Left renal pelvis (tissue), 4 donors: ENCODE measurements at regions not wholly inside any gene's neighbourhood (a gene's known extent, or its start where the extent isn't known, plus 50 kb on each side); places are given as distances from the start of the nearest gene placed in this dataset.

Source experiments
- DNase-seq, 4 donors: peaks; one replicate each; pipeline ENCODE4 v3.0.0-alpha.2; 2013; ENCODE audit warnings: low read depth in 4 of 4, low spot score in 3 of 4

- DNase-seq, result no peak
These were observed 81.4 kb downstream of the ZNF608 start for GRCh38 chr5:124665035-124665434.

GRCh38 chr5:124664287-124664686 lies 82.2 kb downstream of the ZNF608 start:
- DNase-seq, result no peak

GRCh38 chr5:124663101-124663506 lies 83.3 kb downstream of the ZNF608 start:
- no peak for DNase-seq

GRCh38 chr5:124662181-124662781 lies 84.2 kb downstream of the ZNF608 start:
- DNase-seq, result no peak

- DNase-seq, result peak in 2 of 4 donors; percentile 81 to 82
These were observed 84.9 kb downstream of the ZNF608 start for GRCh38 chr5:124661317-124662141.

GRCh38 chr5:124660229-124661093 lies 86.0 kb downstream of the ZNF608 start:
- no peak for DNase-seq

- no peak for DNase-seq
These were observed 86.6 kb downstream of the ZNF608 start for GRCh38 chr5:124659798-124660197.

GRCh38 chr5:124658867-124659557 lies 87.4 kb downstream of the ZNF608 start:
- DNase-seq, result no peak

GRCh38 chr5:124655921-124656511 lies 90.4 kb downstream of the ZNF608 start:
- no peak for DNase-seq

- no peak for DNase-seq
These were observed 91.1 kb downstream of the ZNF608 start for GRCh38 chr5:124655251-124655917.

- DNase-seq, result no peak
These were observed 92.0 kb downstream of the ZNF608 start for GRCh38 chr5:124654418-124654817.

- no peak for DNase-seq
These were observed 92.8 kb downstream of the ZNF608 start for GRCh38 chr5:124653666-124654065.

- DNase-seq, result no peak
These were observed 93.5 kb downstream of the ZNF608 start for GRCh38 chr5:124652892-124653441.

GRCh38 chr5:124652514-124652819 lies 94.0 kb downstream of the ZNF608 start:
- no peak for DNase-seq

GRCh38 chr5:124651663-124652513 lies 94.6 kb downstream of the ZNF608 start:
- peak in 3 of 4 donors; percentile 72 to 82 (median 75) for DNase-seq

- no peak for DNase-seq
These were observed 95.3 kb downstream of the ZNF608 start for GRCh38 chr5:124650951-124651662.

- no peak for DNase-seq
These were observed 96.3 kb downstream of the ZNF608 start for GRCh38 chr5:124650147-124650561.
